Left lobe of liver (tissue), 2 donors: ENCODE measurements at regions not wholly inside any gene's neighbourhood (a gene's known extent, or its start where the extent isn't known, plus 50 kb on each side); places are given as distances from the start of the nearest gene placed in this dataset.
"Not testable (repeated sequence)": the region's sequence is repeated elsewhere in the genome, so short reads cannot be mapped to it uniquely, and the experiment has no call there.

Experiments
- ATAC-seq: fragments of 200-7000 bp; cut with Tn5 transposase; one replicate; pipeline ENCODE4 v1.9.1; 2020; ENCODE audit warnings: mild to moderate bottlenecking, moderate library complexity
- DNase-seq: peaks from one replicate; pipeline ENCODE4 v3.0.0-alpha.2; 2020; ENCODE audit warnings: low spot score
- donor health status: DM: no; HTN: no; CAD: no; lungs with moderate emphysema.
- donor health status: DM: no; HTN: yes; CAD: no.

GRCh38 chr1:118828038-118828437 lies 160.1 kb downstream of the TBX15 start:
- no peak for ATAC-seq
- DNase-seq, result no peak

- ATAC-seq (no peak), DNase-seq (no peak)
These were observed 160.5 kb downstream of the TBX15 start for GRCh38 chr1:118827636-118828035.

GRCh38 chr1:118827207-118827606 lies 160.9 kb downstream of the TBX15 start:
- no peak for ATAC-seq
- no peak for DNase-seq

- no peak for DNase-seq
- peak; percentile 49 for ATAC-seq
These were observed 161.5 kb downstream of the TBX15 start for GRCh38 chr1:118826669-118827068.

- ATAC-seq, result no peak
- DNase-seq, result no peak
These were observed 162.5 kb downstream of the TBX15 start for GRCh38 chr1:118825619-118826018.

- DNase-seq (no peak), ATAC-seq (no peak)
These were observed 166.3 kb downstream of the TBX15 start for GRCh38 chr1:118821801-118822200.

- DNase-seq (no peak), ATAC-seq (no peak)
These were observed 167.3 kb downstream of the TBX15 start for GRCh38 chr1:118820864-118821263.

GRCh38 chr1:118815909-118816308 lies 172.2 kb downstream of the TBX15 start:
- ATAC-seq, result peak; percentile 74

GRCh38 chr1:118812555-118812954 lies 175.6 kb downstream of the TBX15 start:
- peak; percentile 37 for ATAC-seq
- DNase-seq, result no peak

More at GRCh38 chr1:118815909-118816308, 172.2 kb downstream of the TBX15 start:
- DNase-seq, result no peak

GRCh38 chr1:118811156-118811555 lies 177.0 kb downstream of the TBX15 start:
- ATAC-seq (no peak), DNase-seq (no peak)

GRCh38 chr1:118809586-118809985 lies 178.6 kb downstream of the TBX15 start:
- DNase-seq, result no peak
- no peak for ATAC-seq

- not testable (repeated sequence) for DNase-seq, ATAC-seq
These were observed 185.0 kb downstream of the TBX15 start for GRCh38 chr1:118803128-118803527.

GRCh38 chr1:118791094-118791691 lies 196.9 kb downstream of the TBX15 start:
- ATAC-seq, result no peak
- DNase-seq, result no peak

GRCh38 chr1:118788463-118788862 lies 199.7 kb downstream of the TBX15 start:
- ATAC-seq (no peak), DNase-seq (no peak)

GRCh38 chr1:118786454-118787155 lies 201.5 kb downstream of the TBX15 start:
- ATAC-seq, result no peak
- DNase-seq, result no peak

- ATAC-seq (no peak), DNase-seq (no peak)
These were observed 202.9 kb downstream of the TBX15 start for GRCh38 chr1:118785246-118785645.

GRCh38 chr1:118783095-118783758 lies 204.9 kb downstream of the TBX15 start:
- DNase-seq (no peak), ATAC-seq (no peak)

GRCh38 chr1:118773656-118774055 lies 214.5 kb downstream of the TBX15 start:
- no peak for DNase-seq
- ATAC-seq, result no peak

GRCh38 chr1:118767971-118768370 lies 220.2 kb downstream of the TBX15 start:
- ATAC-seq, result no peak
- no peak for DNase-seq

GRCh38 chr1:118753976-118754375 lies 234.2 kb downstream of the TBX15 start:
- no peak for DNase-seq
- no peak for ATAC-seq

- ATAC-seq (no peak), DNase-seq (no peak)
These were observed 237.0 kb downstream of the TBX15 start for GRCh38 chr1:118751166-118751565.

- DNase-seq (no peak), ATAC-seq (no peak)
These were observed 243.7 kb downstream of the TBX15 start for GRCh38 chr1:118744420-118744819.
